GM06990 (cell line): ENCODE measurements at regions not wholly inside any gene's neighbourhood (a gene's known extent, or its start where the extent isn't known, plus 50 kb on each side); places are given as distances from the start of the nearest gene placed in this dataset.

Experiments
- DNase-seq: peaks from one replicate; pipeline ENCODE4 v3.0.0-alpha.2; 2011; ENCODE audit not compliant: insufficient read length; ENCODE audit errors: extremely low read depth
- H3K27me3 ChIP-seq: replicated peaks from 2 replicates; pipeline ENCODE4 v1.6.0; 2011; ENCODE audit warnings: low read length; ENCODE audit not compliant: control insufficient read depth, insufficient read depth
- H3K36me3 ChIP-seq: 2 replicates; pipeline ENCODE4 v1.5.1; 2011; ENCODE audit warnings: low read length; ENCODE audit not compliant: control insufficient read depth, insufficient read depth
- H3K4me3 ChIP-seq: replicated peaks from 2 replicates; pipeline ENCODE4 v1.5.1; 2011; ENCODE audit warnings: low read depth, mild to moderate bottlenecking, control low read depth, low read length
- TF ChIP-seq, protein P1 (sequence below): IDR thresholded peaks from 2 replicates; pipeline ENCODE4 v1.5.1; 2011; ENCODE audit warnings: low read length, control low read depth, mild to moderate bottlenecking, inconsistent platforms; ENCODE audit not compliant: insufficient read depth, poor library complexity, severe bottlenecking

DNA sequence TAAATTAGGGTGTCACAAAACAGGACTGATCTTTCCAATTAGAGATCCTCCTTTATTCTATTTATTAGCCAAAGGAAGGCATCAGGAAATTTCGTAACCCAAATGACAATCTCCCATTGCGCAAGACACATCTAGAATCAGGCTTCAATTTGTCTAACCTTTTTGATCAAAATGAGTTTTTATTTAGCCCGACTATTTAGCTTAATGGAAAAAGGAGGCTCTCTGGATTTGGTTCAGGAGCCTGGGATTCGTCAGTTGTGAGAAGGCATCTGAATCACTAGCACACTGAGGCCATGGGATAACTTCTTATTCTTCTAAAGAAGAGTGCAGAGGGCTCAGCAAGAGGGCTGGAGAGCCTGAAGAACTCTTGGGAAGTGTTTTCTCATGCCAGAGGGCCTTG lies 332.1 kb upstream of the ETAA1 start:
- no peaks in the 10 kb centered on the region for H3K27me3 ChIP-seq

DNA sequence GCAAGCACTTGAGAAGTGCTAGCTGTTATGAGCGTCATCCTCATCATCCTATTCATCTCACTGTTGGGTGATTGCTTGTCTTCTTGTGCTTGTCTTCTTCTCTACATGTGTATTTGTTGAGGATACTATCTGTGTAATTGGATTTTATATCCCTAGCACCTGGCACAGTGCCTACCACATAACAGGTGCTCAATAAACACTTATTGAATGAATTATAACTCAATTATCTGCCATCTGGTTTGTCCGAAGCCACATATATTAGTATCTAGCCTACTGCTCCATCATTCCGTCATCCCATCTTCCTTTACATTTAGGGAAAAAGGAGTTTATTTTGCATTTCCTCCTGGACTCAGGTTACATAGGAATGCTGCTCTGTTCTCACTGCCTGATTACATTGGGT lies 330.4 kb upstream of the ETAA1 start:
- TF ChIP-seq, protein P1, sequence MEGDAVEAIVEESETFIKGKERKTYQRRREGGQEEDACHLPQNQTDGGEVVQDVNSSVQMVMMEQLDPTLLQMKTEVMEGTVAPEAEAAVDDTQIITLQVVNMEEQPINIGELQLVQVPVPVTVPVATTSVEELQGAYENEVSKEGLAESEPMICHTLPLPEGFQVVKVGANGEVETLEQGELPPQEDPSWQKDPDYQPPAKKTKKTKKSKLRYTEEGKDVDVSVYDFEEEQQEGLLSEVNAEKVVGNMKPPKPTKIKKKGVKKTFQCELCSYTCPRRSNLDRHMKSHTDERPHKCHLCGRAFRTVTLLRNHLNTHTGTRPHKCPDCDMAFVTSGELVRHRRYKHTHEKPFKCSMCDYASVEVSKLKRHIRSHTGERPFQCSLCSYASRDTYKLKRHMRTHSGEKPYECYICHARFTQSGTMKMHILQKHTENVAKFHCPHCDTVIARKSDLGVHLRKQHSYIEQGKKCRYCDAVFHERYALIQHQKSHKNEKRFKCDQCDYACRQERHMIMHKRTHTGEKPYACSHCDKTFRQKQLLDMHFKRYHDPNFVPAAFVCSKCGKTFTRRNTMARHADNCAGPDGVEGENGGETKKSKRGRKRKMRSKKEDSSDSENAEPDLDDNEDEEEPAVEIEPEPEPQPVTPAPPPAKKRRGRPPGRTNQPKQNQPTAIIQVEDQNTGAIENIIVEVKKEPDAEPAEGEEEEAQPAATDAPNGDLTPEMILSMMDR = no peak
- Histone ChIP-seq H3K27me3 (no peaks in the 10 kb centered on the region), H3K4me3 (no peak overlapping the region), H3K36me3 (no peaks in the 10 kb centered on the region)
- no peak for DNase-seq

More for the DNA sequence above, 332.1 kb upstream of the ETAA1 start:
- DNase-seq = no peak
- no peak overlapping the region for H3K4me3 ChIP-seq
- no peaks in the 10 kb centered on the region for H3K36me3 ChIP-seq
- TF ChIP-seq, protein P1 = no peak

DNA sequence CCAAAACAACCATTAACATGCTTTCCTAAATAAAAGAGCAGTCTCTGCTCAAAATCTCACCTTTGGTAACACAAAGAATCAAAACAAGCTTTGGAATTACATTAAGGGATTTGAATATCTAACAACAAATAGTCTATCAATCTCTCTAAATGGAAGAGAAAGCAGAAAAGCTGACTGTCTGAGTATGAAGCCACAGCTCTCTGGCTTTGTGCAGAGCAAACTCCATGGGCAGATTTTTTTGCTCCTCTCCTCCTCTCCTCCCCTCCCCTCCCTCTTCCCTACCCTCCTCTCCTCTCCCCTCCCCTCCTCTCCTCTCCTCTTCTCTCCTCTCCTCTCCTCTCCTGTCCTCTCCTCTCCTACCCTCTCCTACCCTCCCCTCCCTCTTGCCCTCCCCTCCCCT lies 329.5 kb upstream of the ETAA1 start:
- H3K4me3 ChIP-seq = no peak overlapping the region
- no peaks in the 10 kb centered on the region for H3K27me3 ChIP-seq
- no peaks in the 10 kb centered on the region for H3K36me3 ChIP-seq
- TF ChIP-seq, protein P1 = no peak
- no peak for DNase-seq

DNA sequence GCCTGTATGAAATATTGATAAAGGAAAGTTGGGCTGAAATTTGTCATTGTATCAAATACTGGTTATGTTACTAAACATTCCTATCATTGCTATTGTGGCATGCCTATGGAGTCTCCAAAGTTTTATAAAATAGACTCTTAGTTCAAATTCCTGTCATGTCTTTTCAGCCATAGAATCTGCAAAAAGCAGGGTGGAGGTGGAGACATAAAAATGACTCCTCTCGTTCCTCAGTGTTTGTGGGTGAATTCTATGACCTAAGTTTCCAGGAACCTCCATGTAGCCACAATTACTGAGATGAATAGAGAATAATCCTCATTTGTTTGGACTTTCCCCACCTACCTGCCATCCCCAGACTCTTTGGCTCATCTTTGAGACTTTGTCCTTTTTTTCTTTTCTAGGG lies 326.3 kb upstream of the ETAA1 start:
- no peak for DNase-seq
- Histone ChIP-seq H3K27me3 (no peaks in the 10 kb centered on the region), H3K36me3 (no peaks in the 10 kb centered on the region), H3K4me3 (no peak overlapping the region)
- TF ChIP-seq, protein P1 = no peak

DNA sequence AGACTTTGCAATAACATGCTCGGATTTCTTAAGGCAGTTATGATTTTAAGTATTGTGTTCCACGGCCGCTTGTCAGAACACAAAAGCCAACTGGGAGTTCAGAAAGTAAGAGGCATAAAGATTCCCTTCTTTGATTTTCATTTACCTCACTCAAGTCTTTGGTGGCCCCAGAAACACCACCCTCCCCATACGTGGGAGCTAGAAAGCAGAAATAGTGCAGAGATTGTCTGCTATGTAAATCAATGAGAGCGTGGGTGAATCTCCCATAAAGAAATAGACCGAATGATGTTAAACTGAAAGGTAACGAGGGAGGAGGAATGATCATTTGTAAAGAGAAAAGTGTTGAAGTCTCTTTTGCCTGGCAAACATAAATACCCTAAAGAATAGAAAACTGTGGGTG lies 322.1 kb upstream of the ETAA1 start:
- Histone ChIP-seq H3K36me3 (no peaks in the 10 kb centered on the region), H3K27me3 (no peaks in the 10 kb centered on the region), H3K4me3 (no peak overlapping the region)
- no peak for DNase-seq
- TF ChIP-seq, protein P1 = no peak

DNA sequence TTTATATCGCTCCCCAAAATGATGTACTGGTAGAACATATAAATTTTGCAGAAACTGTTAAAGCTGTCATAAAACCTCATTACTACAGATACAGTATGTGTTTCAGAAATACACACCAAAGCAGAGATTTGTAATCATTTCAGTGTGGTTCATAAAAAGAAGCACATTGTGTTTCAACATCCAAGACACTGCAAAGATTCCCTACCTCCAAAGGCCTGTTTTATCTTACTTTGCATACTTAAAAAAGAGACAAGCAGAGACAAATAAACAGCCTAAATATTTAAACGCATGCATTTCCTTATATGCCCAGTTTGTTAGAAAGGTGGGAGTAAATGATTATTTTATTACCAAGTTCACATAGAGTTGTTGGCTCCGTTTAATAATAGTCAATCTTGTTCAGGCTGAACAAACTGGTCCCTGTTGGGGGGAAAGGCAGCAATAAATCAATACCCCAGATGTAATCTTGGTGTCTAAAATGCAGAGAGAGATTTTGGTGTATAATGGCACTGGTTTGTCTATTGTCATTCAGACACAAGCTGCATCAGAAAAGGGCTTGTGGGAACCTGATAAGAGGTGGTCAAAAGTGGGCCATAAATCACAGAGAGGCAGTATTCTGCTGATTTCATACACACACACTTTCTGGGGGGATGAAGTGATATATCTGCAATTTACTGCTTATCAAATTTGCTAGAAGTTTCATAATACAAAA lies 321.4 kb upstream of the ETAA1 start:
- Histone ChIP-seq H3K36me3 (no peaks in the 10 kb centered on the region), H3K27me3 (no peaks in the 10 kb centered on the region), H3K4me3 (no peak overlapping the region)
- no peak for DNase-seq
- TF ChIP-seq, protein P1 = no peak
